Fibroblast of lung (primary cell): ENCODE measurements at regions not wholly inside any gene's neighbourhood (a gene's known extent, or its start where the extent isn't known, plus 50 kb on each side); places are given as distances from the start of the nearest gene placed in this dataset.

Experiments
- DNase-seq, 2 donors: peaks; one replicate each; pipeline versions ENCODE4 v3.0.0 to v3.0.0-alpha.2; 2010; ENCODE audit warnings: low read depth in 2 of 2
- H2AFZ ChIP-seq: 2 replicates; pipeline ENCODE4 v1.5.1; 2012; ENCODE audit warnings: low read length, control low read depth, inconsistent platforms
- H3K27ac ChIP-seq: 2 replicates; pipeline ENCODE4 v1.5.1; 2011; ENCODE audit warnings: low read length, control low read depth; ENCODE audit not compliant: insufficient read depth
- H3K27me3 ChIP-seq: 2 replicates; pipeline ENCODE4 v1.5.1; 2011; ENCODE audit warnings: mild to moderate bottlenecking, low read length; ENCODE audit not compliant: control insufficient read depth, insufficient read depth
- H3K36me3 ChIP-seq: 2 replicates; pipeline ENCODE4 v1.5.1; 2011; ENCODE audit warnings: low read length; ENCODE audit not compliant: control insufficient read depth, insufficient read depth
- H3K4me1 ChIP-seq: 2 replicates; pipeline ENCODE4 v1.5.1; 2011; ENCODE audit warnings: low read length; ENCODE audit not compliant: control insufficient read depth, insufficient read depth; ENCODE audit errors: extremely low read depth
- H3K4me2 ChIP-seq: 2 replicates; pipeline ENCODE4 v1.5.1; 2011; ENCODE audit warnings: low read length, control low read depth; ENCODE audit not compliant: insufficient read depth; ENCODE audit errors: extremely low read depth
- H3K4me3 ChIP-seq, 4 experiments: fragments of 200-600 bp in 1 of 4; sonication (generic) in 1 of 4; replicated peaks in 1 of 4; 2 replicates each; pipeline ENCODE4 v1.5.1; 2011 to 2016; ENCODE audit warnings: low read length in 4 of 4, low read depth in 3 of 4, mild to moderate bottlenecking in 3 of 4, control low read depth in 2 of 4, inconsistent platforms in 1 of 4, mixed read lengths in 1 of 4; ENCODE audit not compliant: insufficient read depth in 1 of 4; ENCODE audit errors: control extremely low read depth in 1 of 4
- H3K79me2 ChIP-seq: 2 replicates; pipeline ENCODE4 v1.5.1; 2012; ENCODE audit warnings: mild to moderate bottlenecking, low read length, inconsistent platforms; ENCODE audit not compliant: control insufficient read depth, insufficient read depth
- H3K9ac ChIP-seq: 2 replicates; pipeline ENCODE4 v1.5.1; 2011; ENCODE audit warnings: mild to moderate bottlenecking, low read length, control low read depth; ENCODE audit not compliant: insufficient read depth
- H3K9me3 ChIP-seq: 2 replicates; pipeline ENCODE4 v1.5.1; 2012; ENCODE audit warnings: low read depth, low read length; ENCODE audit not compliant: control insufficient read depth, insufficient read depth
- H4K20me1 ChIP-seq: 2 replicates; pipeline ENCODE4 v1.5.1; 2011; ENCODE audit warnings: low read length; ENCODE audit not compliant: control insufficient read depth, insufficient read depth; ENCODE audit errors: extremely low read depth
- EZH2 ChIP-seq: IDR thresholded peaks from 2 replicates; pipeline ENCODE4 v1.5.1; 2012; ENCODE audit warnings: low read length, control low read depth, mild to moderate bottlenecking; ENCODE audit errors: missing control alignments
- TF ChIP-seq, protein P1 (sequence below), 2 donors: IDR thresholded peaks in 1 of 2; conservative IDR thresholded peaks in 1 of 2; 1 replicate in 1 of 2; 2 replicates in 1 of 2; pipeline ENCODE4 v1.5.1; 2011 to 2012; ENCODE audit warnings: low read length in 2 of 2, control low read depth in 1 of 2, inconsistent platforms in 1 of 2, low read depth in 1 of 2, mild to moderate bottlenecking in 1 of 2

GRCh38 chr2:19844750-19845149, 57.0 kb downstream of the TTC32 start:
- H4K20me1 ChIP-seq = no peaks in the 10 kb centered on the region
- H3K4me3 ChIP-seq = no peak overlapping the region
- H3K27ac ChIP-seq = no peak overlapping the region
- H3K9me3 ChIP-seq = no peaks in the 10 kb centered on the region
- no peaks in the 10 kb centered on the region for H3K4me1 ChIP-seq
- DNase-seq = no peak
- TF ChIP-seq, protein P1, sequence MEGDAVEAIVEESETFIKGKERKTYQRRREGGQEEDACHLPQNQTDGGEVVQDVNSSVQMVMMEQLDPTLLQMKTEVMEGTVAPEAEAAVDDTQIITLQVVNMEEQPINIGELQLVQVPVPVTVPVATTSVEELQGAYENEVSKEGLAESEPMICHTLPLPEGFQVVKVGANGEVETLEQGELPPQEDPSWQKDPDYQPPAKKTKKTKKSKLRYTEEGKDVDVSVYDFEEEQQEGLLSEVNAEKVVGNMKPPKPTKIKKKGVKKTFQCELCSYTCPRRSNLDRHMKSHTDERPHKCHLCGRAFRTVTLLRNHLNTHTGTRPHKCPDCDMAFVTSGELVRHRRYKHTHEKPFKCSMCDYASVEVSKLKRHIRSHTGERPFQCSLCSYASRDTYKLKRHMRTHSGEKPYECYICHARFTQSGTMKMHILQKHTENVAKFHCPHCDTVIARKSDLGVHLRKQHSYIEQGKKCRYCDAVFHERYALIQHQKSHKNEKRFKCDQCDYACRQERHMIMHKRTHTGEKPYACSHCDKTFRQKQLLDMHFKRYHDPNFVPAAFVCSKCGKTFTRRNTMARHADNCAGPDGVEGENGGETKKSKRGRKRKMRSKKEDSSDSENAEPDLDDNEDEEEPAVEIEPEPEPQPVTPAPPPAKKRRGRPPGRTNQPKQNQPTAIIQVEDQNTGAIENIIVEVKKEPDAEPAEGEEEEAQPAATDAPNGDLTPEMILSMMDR (conservative IDR thresholded peaks at IDR 0.05 in 1 of 2, IDR thresholded peaks at IDR 0.05 in 1 of 2; ENCODE audit: low read depth in 1 of 2, low read length in 2 of 2) = no peak
- TF ChIP-seq EZH2 = no peak
- H3K36me3 ChIP-seq = no peaks in the 10 kb centered on the region
- no peak overlapping the region for H3K4me2 ChIP-seq
- no peak overlapping the region for H2AFZ ChIP-seq
- no peaks in the 10 kb centered on the region for H3K79me2 ChIP-seq
- H3K9ac ChIP-seq = no peak overlapping the region
- H3K27me3 ChIP-seq = peaks cover 20% of the 10 kb centered on the region

DNA sequence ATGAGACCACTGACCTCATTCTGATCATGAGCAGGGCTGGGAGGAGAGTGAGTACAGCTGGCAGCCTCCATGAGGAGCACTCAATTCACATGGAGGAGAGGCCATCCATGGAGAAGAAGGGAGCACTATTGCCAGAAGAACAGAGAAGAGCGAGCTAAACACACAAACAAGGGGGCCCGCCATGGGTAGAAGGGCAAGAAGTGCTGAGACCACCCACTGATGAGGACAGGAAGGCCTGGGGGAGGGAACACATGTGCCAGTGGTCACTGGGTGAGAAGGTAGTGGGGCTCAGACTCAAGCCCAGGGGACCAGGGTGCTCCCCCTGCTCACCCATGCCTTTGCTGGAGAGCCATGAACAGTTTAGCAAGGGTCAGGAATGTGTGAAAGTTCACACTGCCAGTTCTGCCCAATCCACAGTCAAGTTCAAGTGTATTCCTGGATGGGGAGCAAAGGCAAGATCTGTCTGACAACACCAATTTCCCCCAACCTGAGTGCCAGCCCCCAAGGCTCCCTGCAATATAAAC, 57.7 kb downstream of the TTC32 start:
- peaks cover 19% of the 10 kb centered on the region for H3K27me3 ChIP-seq
- no peak overlapping the region for H2AFZ ChIP-seq
- no peak overlapping the region for H3K9ac ChIP-seq
- no peak for DNase-seq
- no peaks in the 10 kb centered on the region for H3K79me2 ChIP-seq
- TF ChIP-seq, protein P1 (conservative IDR thresholded peaks at IDR 0.05 in 1 of 2, IDR thresholded peaks at IDR 0.05 in 1 of 2; ENCODE audit: low read depth in 1 of 2, low read length in 2 of 2) = no peak
- no peak for TF ChIP-seq EZH2
- no peaks in the 10 kb centered on the region for H3K36me3 ChIP-seq
- H4K20me1 ChIP-seq = no peaks in the 10 kb centered on the region
- H3K4me1 ChIP-seq = no peaks in the 10 kb centered on the region
- H3K27ac ChIP-seq = no peak overlapping the region
- H3K9me3 ChIP-seq = no peaks in the 10 kb centered on the region
- H3K4me3 ChIP-seq = no peak overlapping the region
- H3K4me2 ChIP-seq = no peak overlapping the region

- H3K9me3 ChIP-seq = no peaks in the 10 kb centered on the region
- no peak for DNase-seq
- TF ChIP-seq, protein P1 (conservative IDR thresholded peaks at IDR 0.05 in 1 of 2, IDR thresholded peaks at IDR 0.05 in 1 of 2; ENCODE audit: low read depth in 1 of 2, low read length in 2 of 2) = no peak
- TF ChIP-seq EZH2 = no peak
- no peak overlapping the region for H3K4me3 ChIP-seq
- H3K4me2 ChIP-seq = no peak overlapping the region
- H2AFZ ChIP-seq = no peak overlapping the region
- no peaks in the 10 kb centered on the region for H4K20me1 ChIP-seq
- H3K27me3 ChIP-seq = peaks cover 18% of the 10 kb centered on the region
- H3K9ac ChIP-seq = no peak overlapping the region
- H3K4me1 ChIP-seq = no peaks in the 10 kb centered on the region
- H3K79me2 ChIP-seq = no peaks in the 10 kb centered on the region
- no peaks in the 10 kb centered on the region for H3K36me3 ChIP-seq
- H3K27ac ChIP-seq = no peak overlapping the region
These were observed 59.7 kb downstream of the TTC32 start for GRCh38 chr2:19841918-19842693.
